AG04449 (cell line): ENCODE measurements at regions not wholly inside any gene's neighbourhood (a gene's known extent, or its start where the extent isn't known, plus 50 kb on each side); places are given as distances from the start of the nearest gene placed in this dataset.
"Not testable (repeated sequence)": the region's sequence is repeated elsewhere in the genome, so short reads cannot be mapped to it uniquely, and the experiment has no call there.

Experiments
- CTCF ChIA-PET: fragments of 350-600 bp; formaldehyde crosslinking; extraction: SDS; loops from one replicate; lab custom pipeline; 2021; ENCODE audit warnings: antibody characterized with exemption; lab: Yijun Ruan, JAX
- POLR2A ChIA-PET: fragments of 400-600, 350-600 bp; formaldehyde crosslinking; extraction: SDS; loops from one replicate; lab custom pipeline; 2020; ENCODE audit warnings: antibody characterized with exemption, inconsistent platforms; lab: Yijun Ruan, JAX
- DNase-seq: peaks from one replicate; pipeline ENCODE4 v3.0.0-alpha.2; 2010; ENCODE audit warnings: low read depth, low spot score
- H3K4me3 ChIP-seq: 2 replicates; pipeline ENCODE4 v1.5.1; 2011; ENCODE audit warnings: low read depth, mild to moderate bottlenecking, control low read depth, low read length
- TF ChIP-seq, protein P1 (sequence below): IDR thresholded peaks from one replicate; pipeline ENCODE4 v1.5.1; 2011; ENCODE audit warnings: mild to moderate bottlenecking, moderate library complexity, low read length, control low read depth, inconsistent platforms; ENCODE audit not compliant: insufficient read depth; ENCODE audit errors: missing control alignments

DNA sequence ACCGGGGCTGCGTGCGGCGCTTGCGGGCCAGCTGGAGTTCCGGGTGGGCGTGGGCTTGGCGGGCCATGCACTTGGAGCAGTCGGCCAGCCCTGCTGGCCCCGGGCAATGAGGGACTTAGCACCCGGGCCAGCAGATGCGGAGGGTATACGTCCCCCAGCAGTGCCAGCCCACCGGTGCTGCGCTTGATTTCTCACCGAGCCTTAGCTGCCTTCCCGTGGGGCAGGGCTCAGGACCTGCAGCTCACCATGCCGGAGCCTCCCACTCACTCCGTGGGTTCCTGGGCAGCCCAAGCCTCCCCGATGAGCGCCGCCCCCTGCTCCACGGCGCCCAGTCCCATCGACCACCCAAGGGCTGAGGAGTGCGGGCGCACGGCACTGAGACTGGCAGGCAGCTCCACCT lies 51.4 kb upstream of the INPP4B start:
- H3K4me3 ChIP-seq, POLR2A ChIA-PET, CTCF ChIA-PET, DNase-seq: not testable (repeated sequence)

GRCh38 chr4:142900622-142901021 lies 54.5 kb upstream of the INPP4B start:
- CTCF ChIA-PET = no interaction called here
- TF ChIP-seq, protein P1, sequence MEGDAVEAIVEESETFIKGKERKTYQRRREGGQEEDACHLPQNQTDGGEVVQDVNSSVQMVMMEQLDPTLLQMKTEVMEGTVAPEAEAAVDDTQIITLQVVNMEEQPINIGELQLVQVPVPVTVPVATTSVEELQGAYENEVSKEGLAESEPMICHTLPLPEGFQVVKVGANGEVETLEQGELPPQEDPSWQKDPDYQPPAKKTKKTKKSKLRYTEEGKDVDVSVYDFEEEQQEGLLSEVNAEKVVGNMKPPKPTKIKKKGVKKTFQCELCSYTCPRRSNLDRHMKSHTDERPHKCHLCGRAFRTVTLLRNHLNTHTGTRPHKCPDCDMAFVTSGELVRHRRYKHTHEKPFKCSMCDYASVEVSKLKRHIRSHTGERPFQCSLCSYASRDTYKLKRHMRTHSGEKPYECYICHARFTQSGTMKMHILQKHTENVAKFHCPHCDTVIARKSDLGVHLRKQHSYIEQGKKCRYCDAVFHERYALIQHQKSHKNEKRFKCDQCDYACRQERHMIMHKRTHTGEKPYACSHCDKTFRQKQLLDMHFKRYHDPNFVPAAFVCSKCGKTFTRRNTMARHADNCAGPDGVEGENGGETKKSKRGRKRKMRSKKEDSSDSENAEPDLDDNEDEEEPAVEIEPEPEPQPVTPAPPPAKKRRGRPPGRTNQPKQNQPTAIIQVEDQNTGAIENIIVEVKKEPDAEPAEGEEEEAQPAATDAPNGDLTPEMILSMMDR = no peak
- no peak overlapping the region for H3K4me3 ChIP-seq
- DNase-seq = no peak
- POLR2A ChIA-PET = no interaction called here

- CTCF ChIA-PET = no interaction called here
- DNase-seq = no peak
- H3K4me3 ChIP-seq = no peak overlapping the region
- TF ChIP-seq, protein P1 = no peak
- POLR2A ChIA-PET = no interaction called here
These were observed 55.1 kb upstream of the INPP4B start for GRCh38 chr4:142901166-142901662.

- CTCF ChIA-PET, H3K4me3 ChIP-seq, POLR2A ChIA-PET, DNase-seq: not testable (repeated sequence)
These were observed 57.5 kb upstream of the INPP4B start for GRCh38 chr4:142903617-142904016.

GRCh38 chr4:142909908-142910307 lies 63.8 kb upstream of the INPP4B start:
- ChIA-PET CTCF (no interaction called here), POLR2A (no interaction called here)
- no peak overlapping the region for H3K4me3 ChIP-seq
- DNase-seq = no peak
- TF ChIP-seq, protein P1 = no peak

DNA sequence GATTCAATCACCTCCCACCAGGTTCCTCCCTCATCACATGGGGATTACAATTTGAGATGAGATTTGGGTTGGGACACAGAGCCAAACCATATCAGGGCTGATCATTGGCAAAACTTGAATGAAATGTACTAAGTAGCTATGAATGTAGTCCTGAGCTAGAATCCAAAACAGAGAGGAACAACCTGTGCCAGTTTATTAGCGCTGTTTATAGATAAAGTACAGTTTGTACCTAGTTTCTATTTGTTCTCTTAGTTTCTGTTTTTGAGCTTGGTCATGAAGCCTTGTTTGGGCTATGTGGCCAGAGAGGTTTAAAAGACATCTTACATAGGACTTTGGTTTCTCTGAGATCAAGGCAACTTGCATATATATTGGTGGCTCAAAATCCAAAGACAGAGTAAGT lies 66.9 kb upstream of the INPP4B start:
- ChIA-PET POLR2A (no interaction called here), CTCF (no interaction called here)
- DNase-seq = no peak
- H3K4me3 ChIP-seq = no peak overlapping the region
- TF ChIP-seq, protein P1 = no peak

GRCh38 chr4:142913461-142914030 lies 67.4 kb upstream of the INPP4B start:
- CTCF ChIA-PET = no interaction called here
- no peak for DNase-seq
- POLR2A ChIA-PET = no interaction called here
- TF ChIP-seq, protein P1 = no peak
- no peak overlapping the region for H3K4me3 ChIP-seq
